ENCODE measurements at regions not wholly inside any gene's neighbourhood (a gene's known extent, or its start where the extent isn't known, plus 50 kb on each side); places are given as distances from the start of the nearest gene placed in this dataset.

GRCh38 chr5:2138896-2139295, 256.2 kb upstream of the IRX4 start:
- no peak for TF ChIP-seq POLR2A (IDR thresholded peaks at IDR 0.05)
- TF ChIP-seq CTCF (IDR thresholded peaks at IDR 0.05) = no peak
